NCI-H510A (cell line): ENCODE measurements at regions not wholly inside any gene's neighbourhood (a gene's known extent, or its start where the extent isn't known, plus 50 kb on each side); places are given as distances from the start of the nearest gene placed in this dataset.

Source experiments
- DNase-seq: peaks from one replicate; lab custom pipeline; 2025; lab: John Stamatoyannopoulos, UW

- DNase-seq: no peak
Observed at GRCh38 chr15:62610265-62610869, 432.2 kb upstream of the TPM1 start.

GRCh38 chr15:62611002-62611401 lies 431.5 kb upstream of the TPM1 start:
- no peak for DNase-seq

GRCh38 chr15:62612183-62612733 lies 430.3 kb upstream of the TPM1 start:
- no peak for DNase-seq

GRCh38 chr15:62612771-62613170 lies 429.8 kb upstream of the TPM1 start:
- no peak for DNase-seq

GRCh38 chr15:62616746-62617145 lies 425.8 kb upstream of the TPM1 start:
- no peak for DNase-seq

- DNase-seq: no peak
Observed at GRCh38 chr15:62617741-62618140, 424.8 kb upstream of the TPM1 start.

- no peak for DNase-seq
Observed at GRCh38 chr15:62618432-62618831, 424.1 kb upstream of the TPM1 start.

GRCh38 chr15:62618846-62619504 lies 423.6 kb upstream of the TPM1 start:
- DNase-seq: no peak

GRCh38 chr15:62619526-62619925 lies 423.0 kb upstream of the TPM1 start:
- DNase-seq: no peak

GRCh38 chr15:62622775-62623174 lies 419.8 kb upstream of the TPM1 start:
- DNase-seq: no peak

- no peak for DNase-seq
Observed at GRCh38 chr15:62624547-62625378, 417.8 kb upstream of the TPM1 start.

GRCh38 chr15:62625429-62626033 lies 417.0 kb upstream of the TPM1 start:
- no peak for DNase-seq

- no peak for DNase-seq
Observed at GRCh38 chr15:62626903-62627302, 415.6 kb upstream of the TPM1 start.

GRCh38 chr15:62631076-62631724 lies 411.3 kb upstream of the TPM1 start:
- DNase-seq: no peak

- no peak for DNase-seq
Observed at GRCh38 chr15:62636823-62637573, 405.5 kb upstream of the TPM1 start.

- DNase-seq: no peak
Observed at GRCh38 chr15:62637574-62637897, 405.0 kb upstream of the TPM1 start.

- no peak for DNase-seq
Observed at GRCh38 chr15:62637950-62638619, 404.5 kb upstream of the TPM1 start.

GRCh38 chr15:62639432-62639831 lies 403.1 kb upstream of the TPM1 start:
- DNase-seq: no peak

GRCh38 chr15:62639906-62640605 lies 402.5 kb upstream of the TPM1 start:
- DNase-seq: no peak

- no peak for DNase-seq
Observed at GRCh38 chr15:62641825-62642224, 400.7 kb upstream of the TPM1 start.
